ENCODE measurements at regions not wholly inside any gene's neighbourhood (a gene's known extent, or its start where the extent isn't known, plus 50 kb on each side); places are given as distances from the start of the nearest gene placed in this dataset.

DNA sequence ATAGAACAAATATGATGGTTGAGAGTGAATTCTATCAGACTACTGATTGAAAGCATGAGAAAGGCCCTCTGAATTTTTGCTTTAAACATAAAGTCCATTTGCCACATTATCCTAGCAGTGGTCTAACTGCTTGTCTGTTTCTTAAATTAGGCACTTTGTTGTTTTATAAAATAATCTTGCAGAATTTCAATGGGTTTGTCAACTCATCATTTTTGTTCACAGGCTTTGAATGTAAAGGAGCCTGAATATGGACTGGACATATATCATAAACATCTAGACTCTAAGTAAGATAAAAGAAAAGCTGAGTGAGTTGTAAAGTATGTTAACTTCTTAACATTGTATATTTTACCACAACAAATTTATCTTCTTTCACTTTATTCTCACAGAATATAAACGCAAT is 845.9 kb downstream of the SUCLG1 start:
- TF ChIP-seq, protein P1, sequence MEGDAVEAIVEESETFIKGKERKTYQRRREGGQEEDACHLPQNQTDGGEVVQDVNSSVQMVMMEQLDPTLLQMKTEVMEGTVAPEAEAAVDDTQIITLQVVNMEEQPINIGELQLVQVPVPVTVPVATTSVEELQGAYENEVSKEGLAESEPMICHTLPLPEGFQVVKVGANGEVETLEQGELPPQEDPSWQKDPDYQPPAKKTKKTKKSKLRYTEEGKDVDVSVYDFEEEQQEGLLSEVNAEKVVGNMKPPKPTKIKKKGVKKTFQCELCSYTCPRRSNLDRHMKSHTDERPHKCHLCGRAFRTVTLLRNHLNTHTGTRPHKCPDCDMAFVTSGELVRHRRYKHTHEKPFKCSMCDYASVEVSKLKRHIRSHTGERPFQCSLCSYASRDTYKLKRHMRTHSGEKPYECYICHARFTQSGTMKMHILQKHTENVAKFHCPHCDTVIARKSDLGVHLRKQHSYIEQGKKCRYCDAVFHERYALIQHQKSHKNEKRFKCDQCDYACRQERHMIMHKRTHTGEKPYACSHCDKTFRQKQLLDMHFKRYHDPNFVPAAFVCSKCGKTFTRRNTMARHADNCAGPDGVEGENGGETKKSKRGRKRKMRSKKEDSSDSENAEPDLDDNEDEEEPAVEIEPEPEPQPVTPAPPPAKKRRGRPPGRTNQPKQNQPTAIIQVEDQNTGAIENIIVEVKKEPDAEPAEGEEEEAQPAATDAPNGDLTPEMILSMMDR (IDR thresholded peaks at IDR 0.05; ENCODE audit: low read depth, low read length, poor library complexity, severe bottlenecking), result no peak
- TF ChIP-seq EZH2phosphoT487 (IDR thresholded peaks at IDR 0.05; ENCODE audit: borderline replicate concordance, low read length), result no peak

Data from DOHH2 (cell line).